IMR-90 (cell line): ENCODE measurements at regions not wholly inside any gene's neighbourhood (a gene's known extent, or its start where the extent isn't known, plus 50 kb on each side); places are given as distances from the start of the nearest gene placed in this dataset.

Source experiments
- ATAC-seq: fragments of 200-7000 bp; cut with Tn5 transposase; 2 replicates; pipeline ENCODE4 v1.9.1; 2020; ENCODE audit warnings: low read depth, mild to moderate bottlenecking, moderate library complexity
- BruUV-seq: library from RNA; stranded (reverse); fragments of 400-500 nt; replicated peaks from 2 replicates; lab custom pipeline; 2021; lab: Mats Ljungman, UMichigan
- CTCF ChIA-PET: fragments of 300-600 bp; formaldehyde crosslinking; extraction: SDS; loops from one replicate; lab custom pipeline; 2021; ENCODE audit warnings: antibody characterized with exemption; lab: Yijun Ruan, JAX
- POLR2A ChIA-PET: fragments of 300-600 bp; sonication (Branson Sonifier 250); formaldehyde crosslinking; loops from one replicate; lab custom pipeline; 2022; ENCODE audit warnings: antibody characterized with exemption; ENCODE audit not compliant: unreplicated experiment; lab: Charles Lee
- DNase-seq: peaks from one replicate; pipeline ENCODE4 v3.0.0; 2013
- H2AFZ ChIP-seq: replicated peaks from 2 replicates; pipeline ENCODE3; 2013; ENCODE audit warnings: low read length, mild to moderate bottlenecking; ENCODE audit not compliant: poor library complexity
- H2AK5ac ChIP-seq: 2 replicates; pipeline ENCODE4 v1.6.1; 2013; ENCODE audit warnings: low read depth, low read length, inconsistent platforms
- H2AK9ac ChIP-seq: replicated peaks from 2 replicates; pipeline ENCODE3; 2013; ENCODE audit warnings: mild to moderate bottlenecking, low read depth, low read length, moderate library complexity; ENCODE audit not compliant: poor library complexity
- H2BK120ac ChIP-seq: 2 replicates; pipeline ENCODE4 v1.6.1; 2013; ENCODE audit warnings: low read depth, low read length, inconsistent platforms
- H2BK15ac ChIP-seq: 3 replicates; pipeline ENCODE4 v1.6.1; 2013; ENCODE audit warnings: low read depth, low read length, inconsistent platforms
- H2BK20ac ChIP-seq: 2 replicates; pipeline ENCODE4 v1.6.1; 2013; ENCODE audit warnings: low read depth, mild to moderate bottlenecking, inconsistent platforms, low read length, moderate library complexity
- H2BK5ac ChIP-seq: 2 replicates; pipeline ENCODE4 v1.6.1; 2013; ENCODE audit warnings: mild to moderate bottlenecking, low read depth, low read length, inconsistent platforms; ENCODE audit not compliant: poor library complexity, severe bottlenecking
- H3K14ac ChIP-seq: replicated peaks from 2 replicates; pipeline ENCODE4 v1.6.1; 2013; ENCODE audit warnings: low read depth, low read length, inconsistent platforms
- H3K18ac ChIP-seq: 2 replicates; pipeline ENCODE4 v1.6.1; 2013; ENCODE audit warnings: low read depth, low read length, control low read depth
- H3K23ac ChIP-seq: 2 replicates; pipeline ENCODE4 v1.6.1; 2013; ENCODE audit warnings: low read depth, low read length, inconsistent platforms
- H3K27ac ChIP-seq: 2 replicates; pipeline ENCODE4 v1.5.1; 2013; ENCODE audit warnings: mild to moderate bottlenecking, control low read depth, low read length; ENCODE audit not compliant: insufficient read depth
- H3K27me3 ChIP-seq: 2 replicates; pipeline ENCODE4 v1.6.1; 2013; ENCODE audit warnings: low read length; ENCODE audit not compliant: control insufficient read depth, insufficient read depth
- H3K36me3 ChIP-seq: 2 replicates; pipeline ENCODE4 v1.6.1; 2013; ENCODE audit warnings: low read length, mixed read lengths; ENCODE audit not compliant: control insufficient read depth, insufficient read depth
- H3K4ac ChIP-seq: 2 replicates; pipeline ENCODE4 v1.6.1; 2013; ENCODE audit warnings: low read depth, low read length, inconsistent platforms
- H3K4me1 ChIP-seq: 2 replicates; pipeline ENCODE4 v1.6.1; 2013; ENCODE audit warnings: low read length, mixed read lengths; ENCODE audit not compliant: control insufficient read depth, insufficient read depth
- H3K4me2 ChIP-seq: 2 replicates; pipeline ENCODE4 v1.6.1; 2013; ENCODE audit warnings: low read depth, mild to moderate bottlenecking, control low read depth, low read length, moderate library complexity
- H3K4me3 ChIP-seq: 2 replicates; pipeline ENCODE4 v1.5.1; 2013; ENCODE audit warnings: low read depth, mild to moderate bottlenecking, control low read depth, low read length, moderate library complexity; ENCODE audit not compliant: insufficient read depth
- H3K56ac ChIP-seq: 2 replicates; pipeline ENCODE4 v1.6.1; 2013; ENCODE audit warnings: low read length, inconsistent platforms; ENCODE audit not compliant: insufficient read depth; ENCODE audit errors: extremely low read depth
- H3K79me1 ChIP-seq, 2 experiments: 2 replicates each; pipeline ENCODE4 v1.6.1; 2013; ENCODE audit warnings: low read length in 2 of 2, inconsistent platforms in 1 of 2, low read depth in 1 of 2
- H3K9ac ChIP-seq: 2 replicates; pipeline ENCODE4 v1.6.1; 2013; ENCODE audit warnings: low read depth, low read length, control low read depth
- H3K9me1 ChIP-seq: 2 replicates; pipeline ENCODE4 v1.6.1; 2013; ENCODE audit warnings: low read length, inconsistent platforms; ENCODE audit not compliant: insufficient read depth
- H3K9me3 ChIP-seq: 2 replicates; pipeline ENCODE4 v1.6.1; 2013; ENCODE audit warnings: low read length; ENCODE audit not compliant: control insufficient read depth, insufficient read depth
- H4K20me1 ChIP-seq: 2 replicates; pipeline ENCODE4 v1.6.1; 2013; ENCODE audit warnings: low read length, inconsistent platforms; ENCODE audit not compliant: insufficient read depth
- H4K5ac ChIP-seq: 2 replicates; pipeline ENCODE4 v1.6.1; 2013; ENCODE audit warnings: mild to moderate bottlenecking, low read depth, low read length, control low read depth
- H4K8ac ChIP-seq, 2 experiments: 2 replicates each; pipeline ENCODE4 v1.6.1; 2013; ENCODE audit warnings: low read depth in 2 of 2, low read length in 2 of 2, control low read depth in 1 of 2, inconsistent platforms in 1 of 2
- H4K91ac ChIP-seq: 2 replicates; pipeline ENCODE4 v1.6.1; 2013; ENCODE audit warnings: low read depth, low read length, inconsistent platforms; ENCODE audit not compliant: insufficient read depth
- BHLHE40 ChIP-seq: fragments of 150-350 bp; IDR thresholded peaks from 2 replicates; pipeline ENCODE4 v1.6.1; 2016; ENCODE audit warnings: mild to moderate bottlenecking, low read depth, low read length
- CEBPB ChIP-seq: IDR thresholded peaks from 2 replicates; pipeline ENCODE4 v1.6.1; 2012; ENCODE audit warnings: low read depth, low read length, improper control_type of control experiment
- CHD1 ChIP-seq: IDR thresholded peaks from 2 replicates; pipeline ENCODE4 v1.6.1; 2012; ENCODE audit warnings: low read depth, low read length, improper control_type of control experiment
- CTCF ChIP-seq: conservative IDR thresholded peaks from 2 replicates; pipeline ENCODE4 v1.5.1; 2012; ENCODE audit warnings: mild to moderate bottlenecking, low read depth, low read length, improper control_type of control experiment
- FOS ChIP-seq: fragments of 150-350 bp; IDR thresholded peaks from 2 replicates; pipeline ENCODE4 v1.6.1; 2016; ENCODE audit warnings: low read depth, low read length
- MAFK ChIP-seq: IDR thresholded peaks from 2 replicates; pipeline ENCODE4 v1.6.1; 2012; ENCODE audit warnings: low read depth, low read length, improper control_type of control experiment
- MAZ ChIP-seq: IDR thresholded peaks from 2 replicates; pipeline ENCODE4 v1.6.1; 2012; ENCODE audit warnings: low read depth, mild to moderate bottlenecking, low read length, improper control_type of control experiment, moderate library complexity, borderline replicate concordance
- MXI1 ChIP-seq: IDR thresholded peaks from 2 replicates; pipeline ENCODE4 v1.6.1; 2012; ENCODE audit warnings: low read depth, mild to moderate bottlenecking, low read length, moderate library complexity, borderline replicate concordance
- NFE2L2 ChIP-seq: fragments of 150-350 bp; IDR thresholded peaks from 2 replicates; pipeline ENCODE4 v1.6.1; 2016; ENCODE audit warnings: low read depth, mild to moderate bottlenecking, low read length
- POLR2A ChIP-seq: IDR thresholded peaks from 2 replicates; pipeline ENCODE4 v1.6.1; 2012; ENCODE audit warnings: mild to moderate bottlenecking, low read depth, low read length
- RAD21 ChIP-seq: IDR thresholded peaks from 2 replicates; pipeline ENCODE4 v1.6.1; 2012; ENCODE audit warnings: low read length, improper control_type of control experiment
- RCOR1 ChIP-seq: IDR thresholded peaks from 2 replicates; pipeline ENCODE4 v1.6.1; 2012; ENCODE audit warnings: mild to moderate bottlenecking, low read length, improper control_type of control experiment; ENCODE audit not compliant: insufficient replicate concordance
- RFX5 ChIP-seq: IDR thresholded peaks from 2 replicates; pipeline ENCODE4 v1.8.0; 2012; ENCODE audit warnings: low read depth, mild to moderate bottlenecking, low read length, moderate library complexity
- SMC3 ChIP-seq: fragments of 150-350 bp; IDR thresholded peaks from 2 replicates; pipeline ENCODE4 v1.6.1; 2016; ENCODE audit warnings: low read depth, mild to moderate bottlenecking, antibody characterized with exemption, low read length, moderate library complexity
- WGBS, 2 experiments: methylation state at CpG; one replicate each; pipeline versions ENCODE4 v1.1.5 to v1.1.7; 2013; ENCODE audit warnings: missing lambda C conversion rate in 2 of 2; ENCODE audit not compliant: insufficient read length in 1 of 2; ENCODE audit errors: extremely low coverage in 2 of 2; 5-methylcytosine and 5-hydroxymethylcytosine counted together
- dilution Hi-C: fragments of 300-500 bp; cut with HindIII; formaldehyde crosslinking; loops from one replicate; pipeline ENCODE4 v1.14.3; 2018; ENCODE audit warnings: low sequenced_read_pairs; ENCODE audit not compliant: unreplicated experiment
- in situ Hi-C: fragments of 300-500 bp; cut with MboI; formaldehyde crosslinking; loops from 3 replicates; pipeline ENCODE4 v1.14.3; 2019; ENCODE audit warnings: low sequenced_read_pairs, inconsistent platforms, mixed read lengths
- intact Hi-C: fragments of 100-400 bp; cut with micrococcal nuclease; formaldehyde crosslinking; loops from 2 replicates; pipeline ENCODE4 v1.10.0; 2022
- TF ChIP-seq, protein P1 (sequence below): fragments of 150-350 bp; IDR thresholded peaks from 2 replicates; pipeline ENCODE4 v1.6.1; 2017; ENCODE audit warnings: mild to moderate bottlenecking, antibody characterized with exemption, low read length, low read depth
- TF ChIP-seq, protein P2 (sequence below): fragments of 150-350 bp; IDR thresholded peaks from 2 replicates; pipeline ENCODE4 v1.6.1; 2016; ENCODE audit warnings: low read depth, mild to moderate bottlenecking, low read length, moderate library complexity, borderline replicate concordance

DNA sequence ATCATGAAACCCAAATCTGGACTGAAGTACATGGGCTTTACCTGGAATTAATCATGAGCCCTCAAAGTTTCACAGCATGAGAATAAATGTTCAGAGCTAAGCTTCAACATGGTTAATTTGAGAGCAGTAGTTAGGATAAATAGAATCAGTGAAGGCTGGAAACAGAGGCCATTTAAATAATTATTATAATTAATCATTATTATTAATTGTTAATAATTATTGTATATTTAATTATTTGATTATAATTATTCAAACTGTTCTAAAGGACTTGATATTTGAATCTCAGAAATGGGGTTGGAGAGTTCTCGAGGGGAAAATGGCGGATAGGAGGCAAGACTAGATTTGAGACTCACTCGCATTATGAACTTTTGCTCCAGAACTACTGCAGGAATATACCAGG, 119.6 kb upstream of the ITGA1 start:
- H3K9ac ChIP-seq = no peak overlapping the region
- DNase-seq = no peak
- POLR2A ChIA-PET = no interaction called here
- BruUV-seq = no TSS peak
- H3K23ac ChIP-seq = no peak overlapping the region
- TF ChIP-seq, protein P1, sequence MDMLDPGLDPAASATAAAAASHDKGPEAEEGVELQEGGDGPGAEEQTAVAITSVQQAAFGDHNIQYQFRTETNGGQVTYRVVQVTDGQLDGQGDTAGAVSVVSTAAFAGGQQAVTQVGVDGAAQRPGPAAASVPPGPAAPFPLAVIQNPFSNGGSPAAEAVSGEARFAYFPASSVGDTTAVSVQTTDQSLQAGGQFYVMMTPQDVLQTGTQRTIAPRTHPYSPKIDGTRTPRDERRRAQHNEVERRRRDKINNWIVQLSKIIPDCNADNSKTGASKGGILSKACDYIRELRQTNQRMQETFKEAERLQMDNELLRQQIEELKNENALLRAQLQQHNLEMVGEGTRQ = no peak
- no peak for TF ChIP-seq RCOR1
- TF ChIP-seq NFE2L2 = no peak
- TF ChIP-seq RAD21 = no peak
- no peak for TF ChIP-seq MXI1
- TF ChIP-seq RFX5 = no peak
- TF ChIP-seq CHD1 = no peak
- TF ChIP-seq POLR2A = no peak
- TF ChIP-seq, protein P2, sequence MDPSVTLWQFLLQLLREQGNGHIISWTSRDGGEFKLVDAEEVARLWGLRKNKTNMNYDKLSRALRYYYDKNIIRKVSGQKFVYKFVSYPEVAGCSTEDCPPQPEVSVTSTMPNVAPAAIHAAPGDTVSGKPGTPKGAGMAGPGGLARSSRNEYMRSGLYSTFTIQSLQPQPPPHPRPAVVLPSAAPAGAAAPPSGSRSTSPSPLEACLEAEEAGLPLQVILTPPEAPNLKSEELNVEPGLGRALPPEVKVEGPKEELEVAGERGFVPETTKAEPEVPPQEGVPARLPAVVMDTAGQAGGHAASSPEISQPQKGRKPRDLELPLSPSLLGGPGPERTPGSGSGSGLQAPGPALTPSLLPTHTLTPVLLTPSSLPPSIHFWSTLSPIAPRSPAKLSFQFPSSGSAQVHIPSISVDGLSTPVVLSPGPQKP = no peak
- no peak for TF ChIP-seq CTCF
- no peak for TF ChIP-seq MAFK
- TF ChIP-seq MAZ = no peak
- no peak for TF ChIP-seq BHLHE40
- no peak for TF ChIP-seq SMC3
- no peak for TF ChIP-seq FOS
- no peak for TF ChIP-seq CEBPB
- no peak overlapping the region for H3K4me2 ChIP-seq
- H2AFZ ChIP-seq = no peak overlapping the region
- H2AK9ac ChIP-seq = no peak overlapping the region
- no peaks in the 10 kb centered on the region for H3K36me3 ChIP-seq
- no peaks in the 10 kb centered on the region for H3K9me3 ChIP-seq
- no peak overlapping the region for H4K8ac ChIP-seq
- CTCF ChIA-PET = no interaction called here
- dilution Hi-C loops (no loop called here), intact Hi-C loops (no loop called here), in situ Hi-C loops (loop anchor here (25.0 kb wide), 1 partner anchor 1281 kb away; the partner anchor contains the start of gene ISL1)
- no peaks in the 10 kb centered on the region for H4K20me1 ChIP-seq
- H3K56ac ChIP-seq = no peak overlapping the region
- no peak for ATAC-seq
- no peaks in the 10 kb centered on the region for H3K79me1 ChIP-seq
- H3K4me3 ChIP-seq = no peak overlapping the region
- H3K9me1 ChIP-seq = peaks cover 3% of the 10 kb centered on the region; the same call in 1 of the 2 replicates
- no peak overlapping the region for H4K5ac ChIP-seq
- no peak overlapping the region for H3K27ac ChIP-seq
- no peak overlapping the region for H3K4ac ChIP-seq
- no peak overlapping the region for H4K91ac ChIP-seq
- H2BK120ac ChIP-seq = no peak overlapping the region
- H2BK20ac ChIP-seq = no peak overlapping the region
- H3K27me3 ChIP-seq = peaks cover 2% of the 10 kb centered on the region
- no peak overlapping the region for H2BK15ac ChIP-seq
- H2BK5ac ChIP-seq = no peak overlapping the region
- H3K14ac ChIP-seq = no peak overlapping the region
- H2AK5ac ChIP-seq = no peak overlapping the region
- no peak overlapping the region for H3K18ac ChIP-seq
- no peaks in the 10 kb centered on the region for H3K4me1 ChIP-seq
- WGBS, 2 experiments = no CpG with 5 or more reads among the region's 3 CpGs
